ENCODE measurements at regions not wholly inside any gene's neighbourhood (a gene's known extent, or its start where the extent isn't known, plus 50 kb on each side); places are given as distances from the start of the nearest gene placed in this dataset.

DNA sequence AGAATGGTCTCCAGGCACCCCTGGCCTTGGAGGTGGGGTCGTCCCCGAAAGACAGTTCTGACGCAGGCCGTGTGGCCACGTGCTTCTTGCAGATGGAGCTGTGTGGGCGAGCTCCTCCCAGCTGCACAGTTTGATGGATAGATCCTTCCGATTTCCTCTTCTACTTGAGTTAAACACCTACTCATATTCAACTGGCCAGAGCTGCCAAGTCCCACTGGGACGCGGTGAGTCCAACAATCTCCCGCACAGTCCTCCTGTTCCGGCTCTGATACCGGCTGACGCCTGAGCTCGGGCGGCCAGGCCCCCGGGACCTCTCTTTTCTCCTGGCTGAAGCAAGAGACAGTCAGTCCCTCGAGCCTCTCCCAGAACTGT lies 57.9 kb upstream of the DACT2 start:
- H2AFZ ChIP-seq (ENCODE audit: control insufficient read depth, low read depth, low read length) = no peak overlapping the region
- no peak overlapping the region for H3K27ac ChIP-seq (ENCODE audit: control insufficient read depth, insufficient read depth)
- 49% methylated on average over 17 of the region's 17 CpGs for WGBS (ENCODE audit: insufficient coverage, insufficient replicate concordance, low lambda C conversion rate, missing lambda C conversion rate)
- no peak overlapping the region for H3K4me2 ChIP-seq (ENCODE audit: control insufficient read depth, insufficient read depth)
- H3K9ac ChIP-seq (ENCODE audit: control insufficient read depth, insufficient read depth, low read length) = no peak overlapping the region
- peaks cover 5% of the 10 kb centered on the region; the same call in 1 of the 3 replicates for H3K9me3 ChIP-seq (replicated peaks; ENCODE audit: control insufficient read depth, insufficient read depth, low read length)
- POLR2A ChIA-PET = no interaction called here
- H3K79me2 ChIP-seq (ENCODE audit: control insufficient read depth, insufficient read depth, low read length) = no peaks in the 10 kb centered on the region
- DNase-seq (ENCODE audit: low read depth, low spot score) (no peak), FAIRE-seq (no peak), ATAC-seq (no peak)
- H3K27me3 ChIP-seq (replicated peaks in 1 of 2; ENCODE audit: control insufficient read depth in 2 of 2, insufficient read depth in 2 of 2, low read length in 1 of 2) = no peaks in the 10 kb centered on the region
- H3K36me3 ChIP-seq (ENCODE audit: control insufficient read depth in 2 of 2, insufficient read depth in 2 of 2, low read length in 1 of 2) = no peaks in the 10 kb centered on the region
- H3K4me1 ChIP-seq (ENCODE audit: control insufficient read depth, insufficient read depth, low read length) = no peaks in the 10 kb centered on the region
- SMC1A ChIA-PET (ENCODE audit: uncharacterized antibody, unreplicated experiment) = no interaction called here
- no peak overlapping the region for H3K4me3 ChIP-seq
- RAD21 ChIA-PET (ENCODE audit: unreplicated experiment) = no interaction called here
- CTCF ChIA-PET = no interaction called here
- in situ Hi-C loops (cut with MboI) = no loop called here
- BruUV-seq (replicated peaks) = no TSS peak
- no peaks in the 10 kb centered on the region for H4K20me1 ChIP-seq (ENCODE audit: control insufficient read depth, insufficient read depth)
- intact Hi-C loops (cut with micrococcal nuclease; ENCODE audit: unreplicated experiment) = no loop called here
- TF ChIP-seq EGR1 (IDR thresholded peaks at IDR 0.05; ENCODE audit: borderline replicate concordance in 1 of 2, low read depth in 2 of 2, low read length in 2 of 2) (no peak), STAT1 (conservative IDR thresholded peaks at IDR 0.05) (no peak), KLF5 (IDR thresholded peaks at IDR 0.05; ENCODE audit: partially characterized antibody) (no peak), SMARCA5 (IDR thresholded peaks at IDR 0.05) (no peak), ZNF384 (IDR thresholded peaks at IDR 0.05; ENCODE audit: borderline replicate concordance, low read depth, low read length) (no peak), CBX5 (IDR thresholded peaks at IDR 0.05; ENCODE audit: low read depth) (no peak), HDGF (IDR thresholded peaks at IDR 0.05) (no peak), STAT3 (IDR thresholded peaks at IDR 0.05; ENCODE audit: low read depth, low read length) (no peak), NFXL1 (IDR thresholded peaks at IDR 0.05; ENCODE audit: borderline replicate concordance) (no peak), IKZF2 (IDR thresholded peaks at IDR 0.05) (no peak), SIX5 (IDR thresholded peaks at IDR 0.05; ENCODE audit: low read depth, low read length, severe bottlenecking) (no peak)
- TF ChIP-seq, protein P1, sequence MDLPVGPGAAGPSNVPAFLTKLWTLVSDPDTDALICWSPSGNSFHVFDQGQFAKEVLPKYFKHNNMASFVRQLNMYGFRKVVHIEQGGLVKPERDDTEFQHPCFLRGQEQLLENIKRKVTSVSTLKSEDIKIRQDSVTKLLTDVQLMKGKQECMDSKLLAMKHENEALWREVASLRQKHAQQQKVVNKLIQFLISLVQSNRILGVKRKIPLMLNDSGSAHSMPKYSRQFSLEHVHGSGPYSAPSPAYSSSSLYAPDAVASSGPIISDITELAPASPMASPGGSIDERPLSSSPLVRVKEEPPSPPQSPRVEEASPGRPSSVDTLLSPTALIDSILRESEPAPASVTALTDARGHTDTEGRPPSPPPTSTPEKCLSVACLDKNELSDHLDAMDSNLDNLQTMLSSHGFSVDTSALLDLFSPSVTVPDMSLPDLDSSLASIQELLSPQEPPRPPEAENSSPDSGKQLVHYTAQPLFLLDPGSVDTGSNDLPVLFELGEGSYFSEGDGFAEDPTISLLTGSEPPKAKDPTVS (IDR thresholded peaks at IDR 0.05; ENCODE audit: low read depth, low read length) = no peak
- TF ChIP-seq, protein P2, sequence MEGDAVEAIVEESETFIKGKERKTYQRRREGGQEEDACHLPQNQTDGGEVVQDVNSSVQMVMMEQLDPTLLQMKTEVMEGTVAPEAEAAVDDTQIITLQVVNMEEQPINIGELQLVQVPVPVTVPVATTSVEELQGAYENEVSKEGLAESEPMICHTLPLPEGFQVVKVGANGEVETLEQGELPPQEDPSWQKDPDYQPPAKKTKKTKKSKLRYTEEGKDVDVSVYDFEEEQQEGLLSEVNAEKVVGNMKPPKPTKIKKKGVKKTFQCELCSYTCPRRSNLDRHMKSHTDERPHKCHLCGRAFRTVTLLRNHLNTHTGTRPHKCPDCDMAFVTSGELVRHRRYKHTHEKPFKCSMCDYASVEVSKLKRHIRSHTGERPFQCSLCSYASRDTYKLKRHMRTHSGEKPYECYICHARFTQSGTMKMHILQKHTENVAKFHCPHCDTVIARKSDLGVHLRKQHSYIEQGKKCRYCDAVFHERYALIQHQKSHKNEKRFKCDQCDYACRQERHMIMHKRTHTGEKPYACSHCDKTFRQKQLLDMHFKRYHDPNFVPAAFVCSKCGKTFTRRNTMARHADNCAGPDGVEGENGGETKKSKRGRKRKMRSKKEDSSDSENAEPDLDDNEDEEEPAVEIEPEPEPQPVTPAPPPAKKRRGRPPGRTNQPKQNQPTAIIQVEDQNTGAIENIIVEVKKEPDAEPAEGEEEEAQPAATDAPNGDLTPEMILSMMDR (IDR thresholded peaks at IDR 0.05 in 2 of 3, conservative IDR thresholded peaks at IDR 0.05 in 1 of 3; ENCODE audit: control insufficient read depth in 2 of 3, extremely low read depth in 1 of 3, insufficient read depth in 1 of 3, low read depth in 3 of 3, low read length in 3 of 3) = no peak
- TF ChIP-seq, protein P3, sequence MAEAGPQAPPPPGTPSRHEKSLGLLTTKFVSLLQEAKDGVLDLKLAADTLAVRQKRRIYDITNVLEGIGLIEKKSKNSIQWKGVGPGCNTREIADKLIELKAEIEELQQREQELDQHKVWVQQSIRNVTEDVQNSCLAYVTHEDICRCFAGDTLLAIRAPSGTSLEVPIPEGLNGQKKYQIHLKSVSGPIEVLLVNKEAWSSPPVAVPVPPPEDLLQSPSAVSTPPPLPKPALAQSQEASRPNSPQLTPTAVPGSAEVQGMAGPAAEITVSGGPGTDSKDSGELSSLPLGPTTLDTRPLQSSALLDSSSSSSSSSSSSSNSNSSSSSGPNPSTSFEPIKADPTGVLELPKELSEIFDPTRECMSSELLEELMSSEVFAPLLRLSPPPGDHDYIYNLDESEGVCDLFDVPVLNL (IDR thresholded peaks at IDR 0.05; ENCODE audit: low read depth, low read length) = no peak
- TF ChIP-seq, protein P4, sequence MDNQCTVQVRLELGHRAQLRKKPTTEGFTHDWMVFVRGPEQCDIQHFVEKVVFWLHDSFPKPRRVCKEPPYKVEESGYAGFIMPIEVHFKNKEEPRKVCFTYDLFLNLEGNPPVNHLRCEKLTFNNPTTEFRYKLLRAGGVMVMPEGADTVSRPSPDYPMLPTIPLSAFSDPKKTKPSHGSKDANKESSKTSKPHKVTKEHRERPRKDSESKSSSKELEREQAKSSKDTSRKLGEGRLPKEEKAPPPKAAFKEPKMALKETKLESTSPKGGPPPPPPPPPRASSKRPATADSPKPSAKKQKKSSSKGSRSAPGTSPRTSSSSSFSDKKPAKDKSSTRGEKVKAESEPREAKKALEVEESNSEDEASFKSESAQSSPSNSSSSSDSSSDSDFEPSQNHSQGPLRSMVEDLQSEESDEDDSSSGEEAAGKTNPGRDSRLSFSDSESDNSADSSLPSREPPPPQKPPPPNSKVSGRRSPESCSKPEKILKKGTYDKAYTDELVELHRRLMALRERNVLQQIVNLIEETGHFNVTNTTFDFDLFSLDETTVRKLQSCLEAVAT (IDR thresholded peaks at IDR 0.05) = no peak
- TF ChIP-seq, protein P5, sequence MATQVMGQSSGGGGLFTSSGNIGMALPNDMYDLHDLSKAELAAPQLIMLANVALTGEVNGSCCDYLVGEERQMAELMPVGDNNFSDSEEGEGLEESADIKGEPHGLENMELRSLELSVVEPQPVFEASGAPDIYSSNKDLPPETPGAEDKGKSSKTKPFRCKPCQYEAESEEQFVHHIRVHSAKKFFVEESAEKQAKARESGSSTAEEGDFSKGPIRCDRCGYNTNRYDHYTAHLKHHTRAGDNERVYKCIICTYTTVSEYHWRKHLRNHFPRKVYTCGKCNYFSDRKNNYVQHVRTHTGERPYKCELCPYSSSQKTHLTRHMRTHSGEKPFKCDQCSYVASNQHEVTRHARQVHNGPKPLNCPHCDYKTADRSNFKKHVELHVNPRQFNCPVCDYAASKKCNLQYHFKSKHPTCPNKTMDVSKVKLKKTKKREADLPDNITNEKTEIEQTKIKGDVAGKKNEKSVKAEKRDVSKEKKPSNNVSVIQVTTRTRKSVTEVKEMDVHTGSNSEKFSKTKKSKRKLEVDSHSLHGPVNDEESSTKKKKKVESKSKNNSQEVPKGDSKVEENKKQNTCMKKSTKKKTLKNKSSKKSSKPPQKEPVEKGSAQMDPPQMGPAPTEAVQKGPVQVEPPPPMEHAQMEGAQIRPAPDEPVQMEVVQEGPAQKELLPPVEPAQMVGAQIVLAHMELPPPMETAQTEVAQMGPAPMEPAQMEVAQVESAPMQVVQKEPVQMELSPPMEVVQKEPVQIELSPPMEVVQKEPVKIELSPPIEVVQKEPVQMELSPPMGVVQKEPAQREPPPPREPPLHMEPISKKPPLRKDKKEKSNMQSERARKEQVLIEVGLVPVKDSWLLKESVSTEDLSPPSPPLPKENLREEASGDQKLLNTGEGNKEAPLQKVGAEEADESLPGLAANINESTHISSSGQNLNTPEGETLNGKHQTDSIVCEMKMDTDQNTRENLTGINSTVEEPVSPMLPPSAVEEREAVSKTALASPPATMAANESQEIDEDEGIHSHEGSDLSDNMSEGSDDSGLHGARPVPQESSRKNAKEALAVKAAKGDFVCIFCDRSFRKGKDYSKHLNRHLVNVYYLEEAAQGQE (IDR thresholded peaks at IDR 0.05; ENCODE audit: low read depth, low read length) = no peak
